ENCODE measurements at regions not wholly inside any gene's neighbourhood (a gene's known extent, or its start where the extent isn't known, plus 50 kb on each side); places are given as distances from the start of the nearest gene placed in this dataset.
"Not testable (repeated sequence)": the region's sequence is repeated elsewhere in the genome, so short reads cannot be mapped to it uniquely, and the experiment has no call there.

DNA sequence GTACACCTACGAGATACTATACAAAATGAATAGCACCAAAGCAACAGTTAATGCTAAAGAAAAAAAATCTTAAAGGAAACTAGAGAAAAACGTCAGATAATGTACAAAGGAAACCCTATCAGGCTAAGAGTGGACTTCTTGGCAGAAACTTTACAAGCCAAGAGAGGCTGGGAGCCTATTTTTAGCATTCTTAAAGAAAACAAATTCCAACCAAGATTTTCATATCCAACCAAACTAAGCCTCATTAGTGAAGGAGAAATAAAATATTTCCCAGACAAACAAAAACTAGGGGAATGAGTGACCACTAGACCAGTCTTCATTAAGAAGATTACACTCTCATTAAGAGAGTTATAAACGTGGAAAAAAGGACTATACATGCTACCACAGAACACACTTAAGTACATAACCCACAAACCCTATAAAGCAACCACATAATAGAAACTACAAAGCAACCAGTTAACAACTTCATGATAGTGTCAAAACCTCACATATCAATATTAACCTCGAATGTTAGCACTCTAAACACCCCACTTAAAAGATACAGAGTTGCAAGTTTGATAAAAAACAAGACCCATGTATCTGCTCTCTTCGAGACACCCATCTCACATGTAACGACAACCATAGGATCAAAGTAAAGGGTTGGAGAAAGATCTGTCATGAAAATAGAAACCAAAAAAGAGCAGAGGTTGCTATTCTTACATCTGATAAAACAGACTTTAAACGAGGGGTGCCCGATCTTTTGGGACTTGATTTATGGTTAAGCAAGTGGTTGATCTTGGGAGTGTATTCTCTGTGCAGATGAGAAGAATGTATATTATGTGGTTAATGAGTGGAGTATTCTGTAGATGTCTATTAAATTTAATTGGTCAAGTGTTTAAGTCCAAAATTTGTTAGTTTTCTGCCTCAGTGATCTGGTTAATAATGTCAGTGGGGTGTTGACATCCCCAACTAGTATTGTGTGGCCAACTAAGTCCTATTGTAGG is 1301.4 kb downstream of the PLA2G4A start:
- no peak for DNase-seq (ENCODE audit: low read depth in 2 of 3, low spot score in 1 of 3)

DNA sequence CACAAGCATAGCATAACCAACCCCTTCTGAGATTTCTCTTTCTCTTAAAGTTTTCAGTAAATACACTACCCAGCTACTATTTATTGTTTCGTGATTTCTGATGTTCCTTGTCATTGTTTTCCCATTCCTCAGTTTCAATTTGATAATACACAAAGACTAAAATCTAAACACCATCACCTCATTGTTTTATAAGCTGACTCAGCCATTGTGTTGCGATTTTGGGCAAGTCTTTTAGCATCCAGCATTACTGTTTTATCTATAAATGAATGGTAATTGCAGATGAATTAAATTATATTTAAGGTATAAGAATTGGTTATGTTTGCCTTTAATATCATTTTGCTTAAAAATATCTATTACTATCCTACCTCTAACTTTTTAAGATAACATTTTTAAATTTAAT is 1308.5 kb downstream of the PLA2G4A start:
- DNase-seq (ENCODE audit: low read depth in 2 of 3, low spot score in 1 of 3), result no peak

- DNase-seq (ENCODE audit: low read depth in 2 of 3, low spot score in 1 of 3), result no peak
Observed at GRCh38 chr1:188140958-188141357, 1312.2 kb downstream of the PLA2G4A start.

DNA sequence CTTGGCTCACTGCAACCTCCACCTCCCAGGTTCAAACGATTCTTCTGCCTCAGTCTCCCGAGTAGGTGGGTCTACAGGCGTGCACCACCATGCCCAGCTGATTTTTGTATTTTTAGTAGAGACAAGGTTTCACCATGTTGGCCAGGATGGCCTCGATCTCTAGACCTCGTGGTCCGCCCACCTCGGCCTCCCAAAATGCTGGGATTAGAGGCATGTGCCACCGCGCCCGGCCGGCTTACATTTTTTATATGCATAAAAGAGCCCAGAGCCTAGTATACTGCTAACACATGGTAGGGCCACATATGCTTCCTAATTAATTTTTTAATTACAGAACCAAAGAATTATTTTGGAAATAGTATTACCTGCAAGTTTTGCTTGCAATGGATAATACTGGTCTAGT is 1325.4 kb downstream of the PLA2G4A start:
- DNase-seq (ENCODE audit: low read depth in 2 of 3, low spot score in 1 of 3), result no peak

- DNase-seq (ENCODE audit: low read depth in 2 of 3, low spot score in 1 of 3), result no peak
Observed at GRCh38 chr1:188154761-188155160, 1326.0 kb downstream of the PLA2G4A start.

DNA sequence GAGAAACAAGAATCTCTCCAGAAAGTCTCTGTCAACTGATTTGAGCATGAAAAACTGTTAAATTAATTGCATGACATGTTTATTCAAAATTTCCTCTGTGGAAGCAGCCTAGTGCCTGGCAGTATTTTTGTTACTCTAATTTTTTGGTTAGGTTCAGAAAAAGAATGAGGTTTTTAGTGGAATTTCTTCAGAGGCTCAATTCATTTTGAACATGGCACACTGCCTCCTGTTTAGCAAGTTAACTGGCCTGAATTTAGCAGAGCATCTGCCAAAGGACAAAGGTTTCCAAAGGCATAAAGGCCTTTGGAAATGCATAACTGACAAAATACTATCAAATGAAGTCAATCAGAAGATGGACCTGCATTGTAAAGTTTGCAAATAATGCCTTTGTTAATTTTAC is 1326.5 kb downstream of the PLA2G4A start:
- no peak for DNase-seq (ENCODE audit: low read depth in 2 of 3, low spot score in 1 of 3)

- DNase-seq (ENCODE audit: low read depth in 2 of 3, low spot score in 1 of 3), result no peak
Observed at GRCh38 chr1:188164459-188164858, 1335.7 kb downstream of the PLA2G4A start.

DNA sequence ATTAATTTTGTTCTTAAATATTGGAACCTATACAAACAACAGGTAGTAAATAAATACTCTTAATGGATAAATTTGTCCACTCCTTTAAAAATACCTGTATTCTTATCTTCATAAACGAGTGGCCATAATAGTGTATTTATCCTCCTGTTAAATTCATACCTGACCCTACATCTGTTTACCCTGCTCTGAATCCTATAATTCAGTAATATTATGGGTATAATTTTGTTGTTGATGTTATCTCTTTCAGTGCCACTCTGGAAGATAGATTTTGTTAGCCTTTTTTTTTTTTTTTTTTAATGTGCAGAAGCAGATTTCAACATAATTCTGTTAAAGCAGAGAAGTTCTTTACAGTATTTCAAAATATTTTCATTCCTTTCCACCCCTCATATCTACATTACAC is 1337.9 kb downstream of the PLA2G4A start:
- DNase-seq (ENCODE audit: low read depth in 2 of 3, low spot score in 1 of 3), result no peak

- DNase-seq (ENCODE audit: low read depth in 2 of 3, low spot score in 1 of 3), result no peak
Observed at GRCh38 chr1:188169971-188170370, 1341.2 kb downstream of the PLA2G4A start.

DNA sequence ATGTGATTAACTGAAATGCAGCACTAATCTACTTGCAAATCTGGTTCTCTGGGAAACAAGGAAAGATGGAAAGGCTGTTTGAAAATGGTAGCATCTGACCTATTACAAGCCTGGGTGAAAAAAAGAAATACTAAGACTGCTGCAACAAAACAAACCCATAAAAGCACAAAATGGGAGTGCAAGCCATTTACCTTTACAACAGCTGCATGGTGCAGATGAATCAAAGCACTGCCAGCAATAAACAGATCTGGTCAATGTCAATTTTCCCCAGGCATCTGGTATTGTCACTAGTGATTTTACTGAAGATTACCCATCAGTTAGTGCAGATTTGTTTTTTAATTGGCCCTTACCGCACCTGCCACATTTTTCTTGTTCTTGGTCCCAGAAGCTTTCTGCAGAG is 1341.7 kb downstream of the PLA2G4A start:
- no peak for DNase-seq (ENCODE audit: low read depth in 2 of 3, low spot score in 1 of 3)

DNA sequence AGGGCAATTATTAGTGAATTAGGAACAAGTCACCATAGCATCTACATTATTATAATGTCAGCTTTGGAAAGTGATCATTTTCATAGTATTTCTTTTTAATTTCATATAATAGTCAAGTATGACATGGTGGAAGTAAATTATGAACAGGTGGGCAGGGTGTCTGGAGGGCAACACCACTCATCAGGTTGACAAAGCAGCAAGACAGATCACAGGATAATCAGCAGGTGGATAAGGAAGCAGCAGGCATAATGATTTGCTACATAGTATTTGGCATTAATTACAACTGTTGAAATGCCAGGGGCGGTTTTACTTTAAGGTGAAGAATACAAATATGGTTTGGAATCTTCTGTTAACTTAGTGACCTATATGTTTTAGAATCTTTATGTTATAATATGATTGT is 1342.2 kb downstream of the PLA2G4A start:
- no peak for DNase-seq (ENCODE audit: low read depth in 2 of 3, low spot score in 1 of 3)

DNA sequence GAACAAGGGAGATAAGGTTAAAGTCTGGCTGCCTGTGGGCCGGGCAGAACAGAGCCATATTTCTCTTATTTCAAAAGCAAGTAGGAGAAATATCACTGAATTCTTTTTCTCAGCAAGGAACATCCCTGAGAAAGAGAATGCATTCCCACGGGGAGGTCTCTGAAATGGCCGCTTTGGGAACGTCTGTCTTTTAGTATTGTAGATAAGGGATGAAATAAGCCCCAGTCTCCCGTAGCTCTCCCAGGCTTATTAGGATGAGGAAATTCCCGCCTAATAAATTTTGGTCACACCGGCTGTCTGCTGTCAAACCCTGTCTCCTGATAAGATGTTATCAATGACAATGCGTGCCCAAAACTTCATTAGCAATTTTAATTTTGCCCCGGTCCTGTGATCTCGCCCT is 1353.3 kb downstream of the PLA2G4A start:
- DNase-seq (ENCODE audit: low read depth in 2 of 3, low spot score in 1 of 3), result not testable (repeated sequence)

DNA sequence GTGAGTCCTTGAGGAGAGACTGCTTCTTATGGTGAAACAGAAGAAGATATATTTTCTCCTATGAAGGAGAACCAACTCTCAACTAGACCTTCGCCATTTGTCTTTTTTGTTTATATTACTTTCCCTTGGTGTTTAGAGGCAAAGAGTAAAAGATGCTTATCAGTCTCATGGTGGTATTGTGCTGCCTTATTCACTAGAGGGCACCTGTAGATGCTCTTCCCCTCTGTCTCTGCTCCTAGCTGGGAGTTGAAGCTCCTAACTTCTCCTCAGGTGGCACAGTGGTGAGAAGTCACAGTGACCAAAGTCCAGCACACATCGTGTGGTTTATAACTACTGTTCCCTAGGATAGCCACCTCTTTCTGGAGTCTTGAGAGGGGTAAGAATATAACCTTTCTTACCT is 1359.6 kb downstream of the PLA2G4A start:
- no peak for DNase-seq (ENCODE audit: low read depth in 2 of 3, low spot score in 1 of 3)

- no peak for DNase-seq (ENCODE audit: low read depth in 2 of 3, low spot score in 1 of 3)
Observed at GRCh38 chr1:188194916-188195315, 1366.2 kb downstream of the PLA2G4A start.

DNA sequence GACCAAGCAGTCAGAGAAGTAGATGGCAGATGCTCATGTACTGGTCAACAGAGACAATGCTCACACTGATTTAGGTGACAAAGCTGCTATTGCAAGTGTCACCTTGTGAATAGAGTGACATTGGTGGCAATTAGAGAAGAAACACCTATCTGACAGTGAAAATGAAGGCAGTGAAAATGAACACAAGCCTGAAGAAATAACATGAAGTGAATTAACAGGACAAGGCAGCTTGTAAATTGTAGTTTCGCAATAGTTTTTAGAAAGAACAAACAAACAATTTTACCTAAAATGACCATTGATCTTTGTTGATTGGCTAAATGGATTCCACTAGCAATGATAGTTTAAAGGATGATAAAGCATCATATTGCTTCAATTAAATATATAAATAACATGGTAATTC is 1389.5 kb downstream of the PLA2G4A start:
- DNase-seq (ENCODE audit: low read depth in 2 of 3, low spot score in 1 of 3), result no peak

DNA sequence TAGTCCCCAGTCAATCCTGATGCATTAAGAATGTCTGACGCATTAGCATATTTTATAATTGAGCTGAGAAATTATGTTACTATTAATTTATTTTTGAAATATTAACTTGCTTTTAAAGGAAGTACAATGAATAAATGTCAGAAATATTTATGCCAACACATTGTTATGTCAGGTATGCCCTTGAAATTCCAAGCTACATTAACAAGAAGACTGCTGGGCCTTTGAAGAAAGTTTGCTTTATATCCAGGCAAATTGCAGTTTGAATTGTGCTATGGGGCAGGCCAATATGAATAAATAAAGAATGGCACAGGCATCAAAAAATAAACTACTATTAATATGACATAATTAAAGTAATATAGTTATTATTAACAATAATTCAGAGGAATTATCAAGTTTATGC is 1391.3 kb downstream of the PLA2G4A start:
- no peak for DNase-seq (ENCODE audit: low read depth in 2 of 3, low spot score in 1 of 3)

- no peak for DNase-seq (ENCODE audit: low read depth in 2 of 3, low spot score in 1 of 3)
Observed at GRCh38 chr1:188224263-188224662, 1395.5 kb downstream of the PLA2G4A start.

DNA sequence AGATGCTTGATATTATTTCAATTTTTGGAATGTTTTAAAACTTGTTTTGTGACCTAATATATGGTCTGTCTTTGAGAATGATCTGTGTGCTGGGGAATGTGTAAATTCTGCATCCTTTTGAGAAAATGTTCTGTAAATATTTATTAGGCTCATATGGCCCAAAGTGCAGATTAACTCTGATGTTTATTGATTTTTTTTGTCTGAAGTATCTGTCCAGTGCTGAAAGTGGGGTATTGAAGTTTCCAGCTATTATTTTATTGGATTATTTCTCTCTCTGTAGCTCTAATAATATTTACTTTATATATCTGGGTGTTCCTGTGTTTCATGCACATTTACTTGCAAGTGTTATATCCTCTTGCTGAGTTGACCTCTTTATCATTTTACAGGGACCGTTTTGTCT is 1397.2 kb downstream of the PLA2G4A start:
- no peak for DNase-seq (ENCODE audit: low read depth in 2 of 3, low spot score in 1 of 3)

DNA sequence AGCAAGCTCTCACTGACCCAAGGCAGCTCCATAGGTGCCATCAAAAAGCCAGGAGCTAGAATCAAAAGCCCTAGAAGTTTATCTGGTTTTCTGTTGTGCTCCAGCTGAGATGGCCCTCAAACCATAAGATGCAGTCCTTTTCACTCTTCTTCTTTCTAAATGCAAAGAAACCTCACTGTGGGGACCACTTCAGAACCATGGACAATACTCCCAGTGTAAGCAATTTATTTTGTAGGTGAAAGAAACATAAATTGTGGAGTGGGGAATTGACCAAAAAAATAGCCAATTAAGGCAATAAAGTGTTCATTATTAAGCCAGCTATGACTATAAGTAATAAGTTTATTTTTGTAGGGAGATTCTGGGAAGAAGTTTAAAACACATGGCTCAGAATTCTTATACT is 1399.9 kb downstream of the PLA2G4A start:
- no peak for DNase-seq (ENCODE audit: low read depth in 2 of 3, low spot score in 1 of 3)

- no peak for DNase-seq (ENCODE audit: low read depth in 2 of 3, low spot score in 1 of 3)
Observed at GRCh38 chr1:188237573-188238348, 1409.0 kb downstream of the PLA2G4A start.

GRCh38 chr1:188240772-188241406 is 1412.1 kb downstream of the PLA2G4A start:
- DNase-seq (ENCODE audit: low read depth in 2 of 3, low spot score in 1 of 3), result no peak

DNA sequence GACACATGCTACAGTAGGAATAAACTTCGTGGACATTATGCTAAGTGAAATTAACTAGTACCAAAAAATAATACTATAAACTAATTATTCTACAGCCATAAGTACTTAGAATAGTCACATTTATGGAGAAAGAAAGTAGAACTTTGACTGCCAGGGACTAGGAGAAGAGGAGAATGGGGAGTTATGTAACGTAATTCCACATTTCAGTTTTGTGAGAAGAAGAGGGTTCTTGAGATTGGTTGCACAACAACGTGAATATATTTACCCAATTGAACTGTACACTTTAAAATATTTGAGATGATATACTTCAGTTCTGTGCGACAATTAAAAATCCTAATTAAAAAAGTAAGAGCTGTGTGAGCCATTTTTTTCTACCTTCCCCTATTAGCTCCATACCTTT is 1412.9 kb downstream of the PLA2G4A start:
- DNase-seq (ENCODE audit: low read depth in 2 of 3, low spot score in 1 of 3), result no peak

Measured in stimulated activated CD4-positive, alpha-beta T cell treated with anti-CD3 and anti-CD28 coated beads, Interleukin-12 subunit alpha, Interleukin-12 subunit beta, amount 100 ng/mL, for 48 hours (primary cell).